Stimulated activated CD4-positive, alpha-beta T cell treated with anti-CD3 and anti-CD28 coated beads, Interleukin-4, amount 100 ng/mL, for 48 hours (primary cell): ENCODE measurements at regions not wholly inside any gene's neighbourhood (a gene's known extent, or its start where the extent isn't known, plus 50 kb on each side); places are given as distances from the start of the nearest gene placed in this dataset.
"Not testable (repeated sequence)": the region's sequence is repeated elsewhere in the genome, so short reads cannot be mapped to it uniquely, and the experiment has no call there.

ENCODE experiments used
- DNase-seq, 2 donors: peaks; one replicate each; pipeline ENCODE4 v3.0.0-alpha.2; 2020; ENCODE audit warnings: low read depth in 2 of 2

DNA sequence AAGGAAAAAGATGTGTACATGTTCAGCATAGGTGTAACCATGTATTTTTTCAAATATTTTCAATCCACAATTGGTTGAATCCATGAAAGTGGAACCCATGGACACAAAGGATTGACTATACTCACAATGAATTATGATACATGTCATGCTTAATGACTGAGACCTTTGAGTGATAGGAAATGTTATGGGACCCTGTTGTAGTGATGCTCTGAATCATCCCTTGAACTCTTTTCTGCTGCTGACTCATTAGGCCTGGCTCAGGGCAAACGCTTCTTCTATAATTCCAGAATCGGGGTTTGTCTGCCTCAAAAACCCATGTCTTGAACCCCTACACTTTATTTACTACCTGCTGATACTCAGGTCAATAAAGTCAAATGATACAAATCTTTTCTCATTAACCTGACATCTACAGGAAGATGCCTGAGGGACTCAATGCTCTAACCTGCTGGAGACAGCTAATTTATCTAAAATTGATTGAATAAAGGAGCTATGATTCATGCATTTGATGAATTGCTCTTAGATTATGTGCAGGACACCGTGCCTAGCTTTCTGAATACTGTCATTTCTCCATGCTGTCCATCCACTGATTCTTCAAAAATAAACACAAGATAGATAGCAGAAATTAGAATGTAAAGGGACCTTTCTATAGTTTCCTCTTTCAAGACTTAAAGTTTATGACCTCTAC lies 260.1 kb downstream of the PRELID2 start:
- no peak for DNase-seq

DNA sequence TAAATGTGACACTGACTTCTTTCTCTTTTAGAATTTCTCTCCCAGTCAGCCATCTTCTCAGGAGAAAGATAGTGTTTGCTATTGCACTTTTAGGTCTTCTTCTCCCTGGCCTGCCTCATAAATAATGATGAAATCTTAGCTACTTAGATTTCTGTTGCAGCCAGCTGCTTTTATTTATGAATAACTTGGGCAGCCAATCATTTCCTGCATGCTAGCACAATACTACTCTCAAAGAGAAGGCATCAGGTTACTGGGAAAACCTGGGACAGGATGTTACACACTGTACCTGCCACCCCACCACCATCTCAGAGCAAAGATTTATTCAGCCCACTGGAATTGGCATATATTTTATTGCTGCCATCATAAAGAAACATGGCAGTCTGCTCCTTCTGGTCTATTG lies 266.6 kb downstream of the PRELID2 start:
- DNase-seq = no peak

GRCh38 chr5:145562931-145563330 lies 272.2 kb downstream of the PRELID2 start:
- DNase-seq = no peak

GRCh38 chr5:145558288-145558687 lies 276.9 kb downstream of the PRELID2 start:
- DNase-seq = no peak

GRCh38 chr5:145557345-145557744 lies 277.8 kb downstream of the PRELID2 start:
- DNase-seq = no peak

- no peak for DNase-seq
Measured at GRCh38 chr5:145554399-145554798, 280.7 kb downstream of the PRELID2 start.

GRCh38 chr5:145553177-145553576 lies 282.0 kb downstream of the PRELID2 start:
- DNase-seq = no peak

DNA sequence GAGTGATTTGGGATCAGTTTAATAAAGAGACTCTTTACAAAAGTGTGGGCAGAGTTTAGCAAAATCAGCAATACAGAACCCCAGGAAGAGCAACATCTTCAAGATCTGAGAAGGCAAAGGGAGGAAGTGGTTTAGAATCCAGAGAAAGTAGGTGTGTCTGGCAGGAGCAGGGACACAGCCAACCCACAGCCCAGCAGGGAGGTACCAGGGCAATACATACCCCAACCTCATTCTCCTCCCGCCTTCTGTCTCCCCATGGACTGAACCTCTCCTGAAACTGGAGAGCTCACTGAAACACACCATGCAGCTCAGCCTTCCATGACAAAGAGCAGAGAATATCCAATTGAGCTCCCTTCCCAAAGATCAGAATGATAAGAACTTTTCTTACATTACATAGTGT lies 283.4 kb downstream of the PRELID2 start:
- DNase-seq = no peak

DNA sequence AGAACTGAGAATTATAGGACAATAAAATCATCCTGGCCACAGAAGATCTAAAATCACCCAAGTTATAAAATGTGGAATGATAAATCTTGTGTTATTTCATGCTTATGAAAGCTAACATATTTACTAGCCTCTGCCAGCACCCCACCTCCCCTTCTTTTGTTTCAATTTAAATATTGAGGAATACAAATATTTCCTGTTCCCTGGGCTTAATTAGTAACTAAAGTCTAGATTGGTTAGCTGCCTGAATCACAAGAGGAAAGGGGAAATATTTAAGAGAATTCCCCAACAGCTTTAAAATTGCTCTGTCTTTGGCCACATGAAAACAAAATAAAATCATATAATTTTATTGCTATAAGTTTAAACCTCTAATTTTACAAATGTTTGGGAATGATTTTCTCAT lies 287.0 kb downstream of the PRELID2 start:
- DNase-seq = no peak

DNA sequence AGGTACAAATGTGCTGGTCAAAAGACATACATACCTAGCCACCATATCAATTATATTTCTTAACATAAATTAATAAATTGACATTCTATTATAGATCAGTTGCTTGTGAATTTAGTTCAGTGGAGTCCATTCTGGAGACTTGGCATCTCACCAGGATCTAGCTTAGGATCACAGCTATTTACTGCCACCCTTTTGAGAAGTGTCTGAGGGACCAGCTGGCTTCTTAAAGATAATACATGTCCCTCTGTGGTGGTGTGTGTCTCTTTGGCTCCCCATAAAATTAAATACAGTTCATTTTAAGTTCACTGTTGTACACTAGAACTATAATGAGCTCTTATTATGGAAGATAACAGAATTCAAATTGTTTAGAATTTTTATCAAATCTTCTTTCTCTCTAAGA lies 290.7 kb downstream of the PRELID2 start:
- DNase-seq = no peak

DNA sequence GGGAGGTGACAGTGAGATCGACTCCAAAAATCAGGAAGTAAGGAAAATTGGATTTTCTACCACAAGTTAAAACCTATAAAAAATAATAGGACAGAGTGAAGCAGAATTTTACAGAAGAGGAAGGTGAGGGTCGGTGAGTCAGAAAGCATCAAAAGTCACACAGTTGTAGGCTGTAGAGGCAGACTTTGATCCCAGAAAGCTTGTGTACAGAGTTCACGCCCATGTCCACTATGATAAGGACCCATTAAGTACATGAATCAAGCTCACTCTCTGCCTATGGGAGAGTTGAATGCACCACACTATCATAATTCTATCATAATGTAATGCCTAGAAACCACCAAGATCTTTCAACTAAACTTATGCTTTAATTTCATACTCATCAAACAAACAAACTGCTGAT lies 291.2 kb downstream of the PRELID2 start:
- no peak for DNase-seq

DNA sequence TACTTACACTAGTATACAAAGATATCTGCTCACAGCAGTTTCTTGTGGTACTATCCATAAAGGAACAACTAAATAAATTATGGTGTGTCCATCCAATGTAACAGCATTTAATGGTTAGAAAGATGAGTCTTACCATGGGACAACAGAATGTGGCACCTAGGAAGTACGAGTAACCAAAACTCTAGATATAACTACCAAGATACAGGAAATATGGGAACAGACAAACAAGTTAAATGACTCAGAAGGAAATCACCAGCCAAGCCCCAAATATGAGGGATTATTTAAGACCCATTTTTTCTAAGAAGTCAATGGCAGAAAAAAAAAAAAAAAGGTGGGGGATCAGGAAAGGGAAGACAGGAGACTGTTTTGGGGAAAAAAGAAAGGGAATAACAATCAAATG lies 294.8 kb downstream of the PRELID2 start:
- no peak for DNase-seq

GRCh38 chr5:145539201-145539600 lies 295.9 kb downstream of the PRELID2 start:
- DNase-seq = no peak

- DNase-seq = no peak
Measured at GRCh38 chr5:145536133-145536532, 299.0 kb downstream of the PRELID2 start.

DNA sequence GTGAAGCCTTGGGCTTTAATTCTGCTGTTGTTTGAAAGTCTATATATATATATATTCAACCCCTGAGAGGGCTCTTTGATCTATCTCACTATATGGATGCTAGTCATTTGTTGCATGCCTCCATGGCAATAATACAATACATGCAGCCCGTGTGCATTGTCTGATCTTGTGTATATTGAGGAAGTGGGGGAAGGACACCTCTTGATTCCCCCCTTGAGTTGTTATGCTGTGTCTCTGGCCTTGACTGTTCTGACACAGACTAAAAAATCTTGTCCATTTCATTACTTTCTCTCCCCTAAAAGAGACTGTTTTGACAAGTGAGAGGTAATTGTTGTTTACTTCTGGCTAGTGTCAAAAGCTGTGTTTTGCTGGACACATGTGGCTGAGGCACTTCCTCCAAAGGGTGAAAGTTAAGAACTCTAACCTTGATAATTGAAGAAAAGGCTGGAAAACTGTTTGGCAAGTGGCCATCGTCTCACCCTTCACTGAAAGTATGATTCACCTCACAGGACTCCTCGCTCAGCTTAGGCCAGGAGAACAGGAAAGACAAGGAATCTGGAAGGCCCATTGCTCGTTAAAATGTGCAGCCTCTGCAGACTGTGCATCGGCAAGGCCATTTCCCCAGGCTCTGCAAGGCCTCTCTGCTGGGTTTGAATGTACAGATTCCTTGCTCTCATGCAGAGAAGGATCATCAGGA lies 304.0 kb downstream of the PRELID2 start:
- no peak for DNase-seq

DNA sequence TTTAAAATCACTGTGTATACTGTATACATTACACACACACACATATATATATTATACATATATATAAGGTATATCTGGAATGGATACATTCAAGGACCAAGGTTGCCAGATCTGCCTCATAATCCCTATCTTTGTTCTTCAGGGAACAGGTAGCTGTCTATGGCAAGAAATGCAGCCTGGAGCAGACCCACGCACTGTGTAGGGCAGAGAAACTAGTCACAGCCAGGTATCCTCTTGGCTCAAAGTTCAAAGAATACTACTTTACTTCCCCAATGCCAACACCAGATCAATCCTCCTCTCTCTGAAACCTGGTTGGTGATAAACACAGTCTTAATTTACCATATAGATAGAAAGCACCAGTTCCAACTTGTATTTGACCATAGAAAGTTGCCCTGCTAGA lies 313.6 kb downstream of the PRELID2 start:
- no peak for DNase-seq

- DNase-seq = no peak
Measured at GRCh38 chr5:145521066-145521465, 314.1 kb downstream of the PRELID2 start.

DNA sequence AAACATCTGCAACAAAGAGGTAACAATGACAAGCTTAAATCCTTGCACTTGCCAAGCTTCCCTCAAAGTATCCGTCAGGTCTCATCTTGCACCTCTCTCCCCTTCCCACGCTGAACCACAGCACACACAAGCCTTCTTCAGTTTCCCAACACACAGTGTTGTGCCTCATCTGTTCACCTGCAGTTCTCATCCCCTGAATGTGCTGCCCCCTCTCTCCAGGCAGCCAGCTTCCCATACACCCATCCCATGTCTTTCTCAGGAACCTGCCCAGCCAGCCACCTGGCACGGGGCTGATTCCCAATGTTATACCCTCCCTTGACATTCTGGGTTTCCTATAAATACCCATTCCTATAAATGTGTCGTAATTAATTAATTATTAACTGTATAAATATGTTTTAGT lies 314.8 kb downstream of the PRELID2 start:
- DNase-seq = no peak

- not testable (repeated sequence) for DNase-seq
Measured at GRCh38 chr5:145517588-145517987, 317.6 kb downstream of the PRELID2 start.

- DNase-seq = no peak
Measured at GRCh38 chr5:145511351-145511750, 323.8 kb downstream of the PRELID2 start.

GRCh38 chr5:145510769-145511168 lies 324.4 kb downstream of the PRELID2 start:
- no peak for DNase-seq

DNA sequence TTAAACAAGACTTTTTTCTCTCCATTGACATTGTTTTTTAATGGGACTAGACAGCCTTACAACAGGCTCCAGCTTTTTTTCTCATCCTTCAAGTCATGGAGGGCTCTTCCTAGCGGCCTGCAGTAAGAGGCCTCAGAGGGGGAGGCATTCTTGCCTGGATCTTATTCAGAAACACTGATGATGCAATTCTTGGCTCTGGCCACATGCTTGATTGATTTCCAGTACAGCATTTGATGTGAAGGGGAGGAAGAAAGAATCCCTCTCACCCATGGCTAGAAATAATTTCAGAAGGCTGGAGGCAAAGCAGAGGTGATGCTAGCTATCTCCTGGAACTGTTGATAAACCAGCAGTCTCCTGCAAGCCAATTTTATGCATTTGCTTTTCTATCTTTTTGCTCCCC lies 324.8 kb downstream of the PRELID2 start:
- DNase-seq = no peak

GRCh38 chr5:145509336-145510136 lies 325.6 kb downstream of the PRELID2 start:
- DNase-seq = no peak
